GM12878 (cell line): ENCODE measurements at regions not wholly inside any gene's neighbourhood (a gene's known extent, or its start where the extent isn't known, plus 50 kb on each side); places are given as distances from the start of the nearest gene placed in this dataset.

Experiments
- ATF2 ChIP-seq: IDR thresholded peaks from 2 replicates; pipeline ENCODE4 v1.6.1; 2012; ENCODE audit warnings: low read length, inconsistent platforms
- BACH1 ChIP-seq: fragments of 450-650 bp; IDR thresholded peaks from 2 replicates; pipeline ENCODE4 v1.6.1; 2017; ENCODE audit warnings: mild to moderate bottlenecking, borderline replicate concordance
- BCL11A ChIP-seq: IDR thresholded peaks from 2 replicates; pipeline ENCODE4 v1.6.1; 2011; ENCODE audit warnings: low read depth, low read length
- CHD4 ChIP-seq: fragments of 200-600 bp; sonication (generic); IDR thresholded peaks from 2 replicates; pipeline ENCODE4 v1.6.1; 2016; ENCODE audit warnings: mild to moderate bottlenecking
- IKZF1 ChIP-seq: fragments of 450-650 bp; conservative IDR thresholded peaks from 2 replicates; pipeline ENCODE4 v1.6.1; 2017; ENCODE audit warnings: antibody characterized with exemption, mild to moderate bottlenecking
- JUND ChIP-seq: IDR thresholded peaks from 2 replicates; pipeline ENCODE4 v1.6.1; 2012; ENCODE audit warnings: low read depth, mild to moderate bottlenecking, low read length, improper control_type of control experiment, moderate library complexity
- POLR2A ChIP-seq: IDR thresholded peaks from 2 replicates; pipeline ENCODE4 v1.6.1; 2011; ENCODE audit warnings: low read depth, mild to moderate bottlenecking, low read length
- SP1 ChIP-seq: IDR thresholded peaks from one replicate; pipeline ENCODE4 v1.6.1; 2011; ENCODE audit warnings: low read depth, low read length
- YY1 ChIP-seq: IDR thresholded peaks from 2 replicates; pipeline ENCODE4 v1.6.1; 2011; ENCODE audit warnings: low read depth, mild to moderate bottlenecking, low read length
- ZNF687 ChIP-seq: fragments of 450-650 bp; IDR thresholded peaks from 2 replicates; pipeline ENCODE4 v1.6.1; 2017; ENCODE audit warnings: mild to moderate bottlenecking, moderate library complexity

- TF ChIP-seq CHD4 (no peak), JUND (no peak), IKZF1 (no peak), ATF2 (no peak), SP1 (no peak), BCL11A (no peak), YY1 (no peak), POLR2A (no peak), ZNF687 (no peak), BACH1 (no peak)
These were observed 145.2 kb upstream of the ARID2 start for GRCh38 chr12:45584336-45584735.
